Effector memory CD4-positive, alpha-beta T cell (primary cell): ENCODE measurements at regions not wholly inside any gene's neighbourhood (a gene's known extent, or its start where the extent isn't known, plus 50 kb on each side); places are given as distances from the start of the nearest gene placed in this dataset.

Source experiments
- DNase-seq, 3 donors: peaks; one replicate each; pipeline ENCODE4 v3.0.0-alpha.2; 2020
- H3K27ac ChIP-seq: 2 replicates; pipeline ENCODE4 v1.7.0; 2013; ENCODE audit warnings: mild to moderate bottlenecking, low read length, moderate library complexity; ENCODE audit not compliant: insufficient read depth, poor library complexity, severe bottlenecking
- H3K27me3 ChIP-seq: replicated peaks from 2 replicates; pipeline ENCODE4 v1.7.0; 2013; ENCODE audit warnings: mild to moderate bottlenecking, low read length; ENCODE audit not compliant: insufficient read depth, control insufficient read depth, poor library complexity, severe bottlenecking
- H3K36me3 ChIP-seq: 2 replicates; pipeline ENCODE4 v1.7.0; 2013; ENCODE audit warnings: mild to moderate bottlenecking, low read length, moderate library complexity; ENCODE audit not compliant: control insufficient read depth, insufficient read depth
- H3K4me1 ChIP-seq: 2 replicates; pipeline ENCODE4 v1.7.0; 2013; ENCODE audit warnings: low read length, mild to moderate bottlenecking; ENCODE audit not compliant: control insufficient read depth, insufficient read depth, poor library complexity, severe bottlenecking
- H3K4me3 ChIP-seq: 2 replicates; pipeline ENCODE4 v1.7.0; 2013; ENCODE audit warnings: low read length, low read depth, mild to moderate bottlenecking; ENCODE audit not compliant: insufficient read depth, poor library complexity, severe bottlenecking
- H3K9me3 ChIP-seq: 2 replicates; pipeline ENCODE4 v1.7.0; 2013; ENCODE audit warnings: mild to moderate bottlenecking, low read length, moderate library complexity; ENCODE audit not compliant: control insufficient read depth

DNA sequence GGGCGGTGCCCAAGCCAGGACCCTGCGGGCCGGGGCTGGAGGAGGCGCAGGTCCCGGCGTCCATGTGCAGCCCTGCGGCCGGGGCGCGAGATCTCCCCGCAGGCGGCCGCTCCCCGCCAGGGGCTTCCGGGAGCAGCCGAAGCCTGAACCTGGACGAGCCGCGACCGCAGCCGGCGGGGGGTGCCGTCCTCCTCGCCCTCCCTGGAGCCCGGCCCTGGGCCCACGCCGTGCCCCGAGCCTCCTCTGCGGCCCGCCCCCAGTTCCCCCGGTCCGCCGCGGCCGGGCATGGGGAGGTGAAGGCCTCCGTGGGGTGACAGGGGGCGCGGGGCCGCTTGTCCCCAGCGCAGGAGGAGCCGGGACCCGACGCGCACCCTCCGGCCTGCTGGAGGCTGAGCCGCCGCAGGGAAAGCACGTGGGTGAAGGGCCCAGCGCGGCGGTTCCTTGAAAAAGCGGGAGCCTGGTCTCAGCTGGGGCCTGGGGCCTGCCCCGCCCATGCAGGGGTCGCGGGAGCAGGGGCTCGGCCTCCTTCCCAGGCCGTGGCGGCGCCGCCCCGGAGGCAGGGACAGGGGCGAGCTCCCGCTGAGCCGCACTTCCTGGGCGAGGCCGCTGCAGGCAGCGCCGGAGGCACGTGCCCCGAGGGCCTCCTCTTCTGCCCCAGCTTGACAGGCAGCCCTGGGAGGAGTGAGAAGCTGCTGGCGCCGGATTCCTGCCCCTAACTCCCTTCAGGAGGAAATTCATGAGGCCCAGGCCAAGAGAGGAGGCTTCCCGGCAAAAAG, 55.6 kb upstream of the PPP2R5C start:
- Histone ChIP-seq H3K4me3 (peak overlapping the region; percentile 41), H3K4me1 (peaks cover 32% of the 10 kb centered on the region), H3K9me3 (no peaks in the 10 kb centered on the region), H3K27me3 (no peaks in the 10 kb centered on the region), H3K27ac (peak overlapping the region; percentile 77), H3K36me3 (no peaks in the 10 kb centered on the region)
- DNase-seq = peak; percentile 42 to 55 (median 51)

DNA sequence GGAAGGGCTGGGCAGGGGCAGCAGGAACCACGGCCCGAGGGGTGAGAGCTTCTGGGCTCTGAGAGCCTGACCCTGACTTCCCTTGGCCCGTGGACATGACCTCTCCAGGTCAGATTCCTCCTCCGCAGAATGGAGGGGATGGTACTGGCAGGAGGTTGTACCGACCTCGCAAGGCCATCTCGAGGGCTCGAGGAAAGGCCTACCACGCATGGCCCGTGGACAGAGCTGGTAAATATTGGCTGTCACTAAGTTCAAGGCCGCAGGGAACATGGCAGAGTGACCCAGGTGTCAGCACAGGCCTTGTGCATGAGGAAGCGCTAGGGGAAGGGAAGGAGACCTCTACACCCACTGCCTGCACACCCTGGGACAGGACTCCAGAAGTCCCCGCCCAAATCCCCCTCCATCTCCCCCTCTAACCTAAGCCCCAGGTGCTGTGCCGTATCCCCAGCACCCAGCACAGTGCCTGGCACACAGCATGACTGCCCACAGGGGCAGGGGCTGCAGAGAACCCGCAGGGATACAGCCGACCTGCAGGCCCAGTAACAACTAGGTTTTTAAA, 54.9 kb upstream of the PPP2R5C start:
- peaks cover 32% of the 10 kb centered on the region for H3K4me1 ChIP-seq
- H3K27me3 ChIP-seq = no peaks in the 10 kb centered on the region
- no peaks in the 10 kb centered on the region for H3K36me3 ChIP-seq
- no peak for DNase-seq
- peak overlapping the region; percentile 77 for H3K27ac ChIP-seq
- peak overlapping the region; percentile 41 for H3K4me3 ChIP-seq
- H3K9me3 ChIP-seq = no peaks in the 10 kb centered on the region

DNA sequence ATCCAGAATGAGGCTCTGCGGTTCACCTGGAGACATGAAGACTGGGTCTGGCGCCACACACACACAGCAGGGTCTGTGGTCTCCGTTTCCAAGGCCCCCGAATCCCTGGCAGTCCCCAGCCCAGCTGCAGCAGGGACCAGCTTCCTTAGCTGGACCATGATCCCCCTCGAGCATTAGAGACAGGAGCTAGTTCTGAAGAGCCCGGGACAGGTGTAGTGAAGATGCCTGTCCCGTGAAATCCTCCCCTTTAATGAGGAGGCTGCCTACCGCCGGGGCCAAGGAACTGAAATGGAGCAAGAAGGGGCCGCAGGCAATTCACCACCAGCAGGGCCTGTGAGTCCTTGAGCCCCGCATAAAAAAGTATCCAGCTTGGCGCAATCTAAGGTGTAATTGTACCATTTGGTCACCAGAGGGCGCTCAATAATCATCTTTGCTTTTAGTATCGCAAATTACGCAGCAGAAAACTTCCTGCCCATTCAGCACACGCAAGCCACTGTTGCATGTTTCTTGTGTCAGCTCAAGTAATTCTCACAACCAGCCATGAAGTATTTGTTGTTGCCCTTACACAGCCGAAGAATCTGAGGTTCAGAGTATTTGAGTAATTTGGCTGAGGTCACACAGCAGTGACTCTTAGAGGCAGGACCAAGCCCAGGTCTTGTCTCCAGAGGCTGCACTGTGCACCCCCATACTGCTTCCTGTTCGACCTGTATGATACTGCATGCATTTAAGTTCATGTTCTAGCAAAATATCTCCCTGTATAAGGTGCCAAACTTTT, 54.3 kb upstream of the PPP2R5C start:
- Histone ChIP-seq H3K4me3 (no peak overlapping the region), H3K27me3 (no peaks in the 10 kb centered on the region), H3K36me3 (no peaks in the 10 kb centered on the region), H3K27ac (peak overlapping the region; percentile 11), H3K4me1 (peaks cover 32% of the 10 kb centered on the region), H3K9me3 (no peaks in the 10 kb centered on the region)
- DNase-seq = peak in 2 of 3 donors; percentile 42 to 51

DNA sequence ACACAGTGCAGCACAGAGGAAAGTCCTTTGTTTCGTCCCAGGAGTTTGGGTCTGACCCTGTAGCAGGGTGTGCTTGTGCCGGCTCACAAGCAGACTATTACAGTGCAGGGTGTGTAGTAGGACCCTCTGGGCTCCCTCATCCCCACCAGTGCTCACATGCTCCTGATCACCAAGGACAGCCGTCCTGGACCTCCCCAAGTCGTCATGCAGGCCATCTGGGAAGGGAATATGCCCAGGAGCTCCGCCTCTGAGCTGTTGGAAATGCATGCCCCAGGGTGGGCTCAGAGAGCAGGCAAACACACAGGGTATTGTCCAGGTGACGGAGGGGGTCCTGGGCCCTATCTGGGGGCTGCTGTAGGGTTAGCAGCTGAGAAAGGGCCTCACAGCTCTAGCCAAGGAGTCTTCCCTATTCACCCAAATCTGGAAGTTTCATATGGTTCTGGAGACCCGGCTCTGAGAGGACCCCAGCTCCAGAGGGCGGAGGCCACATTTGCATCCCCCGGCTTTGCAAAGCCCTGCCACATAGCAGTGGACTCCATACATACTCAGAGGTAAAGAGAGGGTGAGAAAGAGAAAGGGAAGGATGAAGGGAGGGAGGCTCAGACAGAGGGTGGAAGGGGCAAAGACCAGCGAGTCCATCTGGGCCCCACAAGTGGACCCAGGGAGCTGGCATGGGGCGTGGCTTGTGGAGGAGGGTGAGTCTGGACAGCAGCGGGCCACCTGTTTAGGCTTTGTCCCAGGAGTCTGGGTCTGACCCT, 53.5 kb upstream of the PPP2R5C start:
- no peak for DNase-seq
- Histone ChIP-seq H3K4me3 (no peak overlapping the region), H3K9me3 (no peaks in the 10 kb centered on the region), H3K27me3 (no peaks in the 10 kb centered on the region), H3K27ac (no peak overlapping the region), H3K4me1 (peaks cover 32% of the 10 kb centered on the region), H3K36me3 (no peaks in the 10 kb centered on the region)

DNA sequence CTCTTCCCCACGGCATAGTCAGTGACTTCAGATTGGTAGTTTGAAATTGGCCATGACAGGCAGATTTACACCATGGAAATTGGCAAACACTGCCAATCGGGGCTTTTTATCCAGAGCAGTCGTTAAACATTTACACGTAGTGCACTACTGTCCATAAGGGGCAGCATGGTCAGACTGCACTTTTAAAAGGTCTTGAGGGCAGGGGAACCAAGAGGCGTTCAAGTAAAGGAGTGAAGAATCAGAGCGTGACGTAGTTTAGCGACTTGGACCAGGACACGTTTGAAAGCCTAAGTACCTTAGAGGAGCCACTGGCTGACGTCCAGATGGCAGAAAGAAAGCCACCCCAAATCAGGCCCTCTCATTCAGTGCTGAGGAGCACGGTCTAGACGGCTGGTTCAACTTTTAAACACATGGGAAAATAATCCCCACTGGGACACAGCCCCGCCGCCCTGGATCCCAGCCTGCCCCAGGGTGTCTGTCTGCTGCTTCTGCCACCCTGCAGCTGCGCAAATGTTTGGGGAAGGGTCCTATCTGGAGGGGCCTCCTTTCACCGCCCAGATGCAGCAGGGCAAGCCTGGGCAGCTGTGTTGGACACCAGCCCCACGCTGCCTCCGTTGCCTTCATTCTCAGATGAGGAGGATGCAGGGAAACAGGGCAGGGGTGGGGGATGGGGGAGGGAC, 52.5 kb upstream of the PPP2R5C start:
- H3K27me3 ChIP-seq = no peaks in the 10 kb centered on the region
- H3K4me1 ChIP-seq = peaks cover 32% of the 10 kb centered on the region
- DNase-seq = no peak
- no peaks in the 10 kb centered on the region for H3K9me3 ChIP-seq
- H3K4me3 ChIP-seq = no peak overlapping the region
- no peaks in the 10 kb centered on the region for H3K36me3 ChIP-seq
- no peak overlapping the region for H3K27ac ChIP-seq

DNA sequence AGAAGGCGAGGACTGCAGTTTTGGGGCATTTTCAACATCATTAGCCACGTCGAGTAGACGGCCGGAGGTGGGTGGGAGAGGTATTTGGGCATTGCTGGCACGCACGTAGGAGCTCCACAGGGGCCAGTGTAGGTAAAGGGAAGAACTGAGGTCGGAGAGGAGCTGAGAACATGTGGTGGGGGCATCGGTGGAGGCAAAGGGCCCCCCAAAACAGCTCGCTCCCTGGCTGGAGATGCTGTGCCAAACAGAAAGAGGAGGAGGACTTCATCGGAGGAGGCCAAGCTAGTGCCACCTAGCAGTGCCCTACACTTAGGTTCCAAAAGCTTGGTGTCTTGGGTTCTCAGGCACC, 52.0 kb upstream of the PPP2R5C start:
- DNase-seq = no peak
- Histone ChIP-seq H3K36me3 (no peaks in the 10 kb centered on the region), H3K4me1 (peaks cover 32% of the 10 kb centered on the region), H3K27me3 (no peaks in the 10 kb centered on the region), H3K4me3 (no peak overlapping the region), H3K27ac (no peak overlapping the region), H3K9me3 (no peaks in the 10 kb centered on the region)

DNA sequence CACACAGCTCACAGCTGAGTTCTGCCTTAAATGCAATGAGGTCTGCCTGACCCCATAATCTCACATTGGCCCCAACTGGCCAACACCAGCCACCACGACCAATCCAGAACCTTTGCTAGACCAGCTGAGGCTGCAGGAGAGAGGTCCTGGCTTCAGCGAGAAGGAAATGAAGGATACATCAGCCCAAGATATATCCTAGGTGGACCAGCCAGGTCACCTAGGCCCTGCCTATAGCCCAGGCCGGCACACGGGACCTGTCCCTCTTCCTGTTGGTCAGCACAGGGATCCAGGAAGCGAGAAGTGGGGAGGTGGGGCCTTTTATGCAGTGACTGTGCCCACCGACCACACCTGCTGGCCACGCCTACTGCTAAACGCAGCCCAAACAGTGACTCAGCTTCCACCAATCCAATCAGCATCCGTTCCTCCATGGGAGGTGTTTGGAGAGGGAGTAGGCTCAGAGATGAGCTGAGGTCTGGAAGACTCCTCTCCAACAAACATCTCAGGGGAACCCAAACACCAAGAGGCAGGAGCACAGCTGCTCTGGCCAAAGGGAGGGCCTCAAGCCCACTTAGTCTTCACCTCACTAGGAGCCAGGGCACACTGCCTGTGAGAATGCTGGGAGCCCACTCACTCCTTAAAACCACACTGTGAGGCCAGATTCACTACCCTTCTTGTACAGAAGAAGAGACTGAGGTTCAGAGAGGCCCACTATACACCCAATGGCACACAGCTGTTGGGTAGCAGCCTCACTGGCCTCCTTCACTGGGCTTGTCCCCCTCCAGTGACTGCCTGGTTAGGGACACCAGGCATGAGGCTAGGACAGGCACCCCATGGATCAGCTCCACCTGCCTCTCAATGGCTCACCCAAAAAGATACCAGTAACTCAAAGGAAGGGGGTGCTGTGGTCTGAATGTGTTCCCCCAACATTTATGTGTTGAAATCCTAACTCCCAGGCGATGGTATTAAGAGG, 51.3 kb upstream of the PPP2R5C start:
- no peak overlapping the region for H3K4me3 ChIP-seq
- no peak overlapping the region for H3K27ac ChIP-seq
- no peak for DNase-seq
- H3K27me3 ChIP-seq = no peaks in the 10 kb centered on the region
- H3K4me1 ChIP-seq = peaks cover 30% of the 10 kb centered on the region
- H3K36me3 ChIP-seq = no peaks in the 10 kb centered on the region
- H3K9me3 ChIP-seq = no peaks in the 10 kb centered on the region

DNA sequence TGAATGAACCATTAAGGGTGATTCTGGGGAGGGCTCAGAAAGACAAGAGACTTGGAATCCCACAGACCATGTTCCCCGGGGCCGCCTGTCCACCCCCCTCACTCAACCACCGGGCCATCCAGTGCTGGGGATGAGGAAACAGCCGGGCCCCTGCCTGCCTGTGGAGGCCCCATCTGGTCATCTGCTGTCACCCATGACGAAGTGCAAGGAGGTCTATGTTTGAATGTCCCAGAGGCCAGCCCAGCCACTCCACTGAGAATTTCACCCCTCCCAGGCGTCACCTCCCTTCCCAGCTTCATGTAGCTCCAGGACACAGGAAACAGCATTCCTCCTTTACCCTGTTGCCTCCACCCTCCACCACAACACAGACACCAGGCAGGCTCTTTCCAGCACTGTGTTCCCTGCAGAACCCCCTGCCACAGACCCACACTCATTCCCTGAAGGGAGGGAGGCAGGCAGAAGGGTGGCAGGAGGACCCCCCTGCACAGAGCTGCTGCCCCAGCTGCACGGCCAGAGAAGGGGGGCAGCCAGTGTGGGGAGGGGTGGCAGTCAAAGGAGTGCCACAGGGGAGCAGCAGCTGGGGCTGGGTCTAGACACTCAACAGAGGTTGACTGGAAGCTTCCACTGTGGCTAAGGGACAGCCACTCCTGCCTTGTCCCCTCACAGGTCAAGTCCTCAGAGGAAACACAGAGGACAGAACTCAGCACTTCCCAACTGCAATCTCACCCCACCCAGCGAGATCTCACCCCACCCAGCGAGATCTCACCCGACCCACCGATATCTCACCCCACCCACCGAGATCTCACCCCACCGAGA, 50.3 kb upstream of the PPP2R5C start:
- no peaks in the 10 kb centered on the region for H3K27me3 ChIP-seq
- H3K27ac ChIP-seq = no peak overlapping the region
- no peak for DNase-seq
- H3K4me1 ChIP-seq = peaks cover 21% of the 10 kb centered on the region
- H3K36me3 ChIP-seq = no peaks in the 10 kb centered on the region
- H3K4me3 ChIP-seq = no peak overlapping the region
- no peaks in the 10 kb centered on the region for H3K9me3 ChIP-seq
